Lung (tissue), 11 donors: ENCODE measurements at regions not wholly inside any gene's neighbourhood (a gene's known extent, or its start where the extent isn't known, plus 50 kb on each side); places are given as distances from the start of the nearest gene placed in this dataset.

ENCODE experiments used
- ATAC-seq: fragments of 200-7000 bp; cut with Tn5 transposase; one replicate; pipeline ENCODE4 v1.9.1; 2020; ENCODE audit warnings: moderate number of reproducible peaks; ENCODE audit not compliant: insufficient read depth, low FRiP score
- DNase-seq, 3 donors: peaks; one replicate each; pipeline ENCODE4 v3.0.0-alpha.2; 2013 to 2017
- H3K27ac ChIP-seq, 2 donors: one replicate each; pipeline ENCODE4 v1.5.1; 2013; ENCODE audit warnings: mild to moderate bottlenecking in 2 of 2, moderate library complexity in 2 of 2, control low read depth in 1 of 2, inconsistent platforms in 1 of 2, low read depth in 1 of 2, low read length in 1 of 2
- H3K27me3 ChIP-seq, 3 donors: one replicate each; pipeline ENCODE4 v1.5.1; 2013; ENCODE audit warnings: low read length in 2 of 3; ENCODE audit not compliant: control insufficient read depth in 3 of 3, insufficient read depth in 3 of 3
- H3K36me3 ChIP-seq, 4 donors: one replicate each; pipeline ENCODE4 v1.5.1; 2013; ENCODE audit warnings: low read length in 4 of 4, mild to moderate bottlenecking in 1 of 4, moderate library complexity in 1 of 4; ENCODE audit not compliant: control insufficient read depth in 4 of 4, insufficient read depth in 4 of 4
- H3K4me1 ChIP-seq, 5 donors: one replicate each; pipeline ENCODE4 v1.5.1; 2013; ENCODE audit warnings: low read length in 5 of 5, mild to moderate bottlenecking in 2 of 5, moderate library complexity in 1 of 5; ENCODE audit not compliant: control insufficient read depth in 5 of 5, insufficient read depth in 5 of 5
- H3K4me3 ChIP-seq: one replicate; pipeline ENCODE4 v1.5.1; 2013; ENCODE audit warnings: mild to moderate bottlenecking, control low read depth, moderate library complexity
- H3K9ac ChIP-seq, 2 donors: one replicate each; pipeline ENCODE4 v1.5.1; 2013; ENCODE audit warnings: low read length in 2 of 2, control low read depth in 1 of 2; ENCODE audit not compliant: insufficient read depth in 1 of 2
- H3K9me3 ChIP-seq, 4 donors: one replicate each; pipeline ENCODE4 v1.5.1; 2013; ENCODE audit warnings: low read length in 3 of 4, mild to moderate bottlenecking in 1 of 4, moderate library complexity in 1 of 4; ENCODE audit not compliant: control insufficient read depth in 4 of 4, insufficient read depth in 3 of 4
- CTCF ChIP-seq: IDR thresholded peaks from 2 replicates; pipeline ENCODE4 v1.5.1; 2012; ENCODE audit warnings: mild to moderate bottlenecking; ENCODE audit errors: control extremely low read depth, extremely low read depth
- WGBS, 2 donors: extraction: QIAGEN DNeasy Blood & Tissue Kit; methylation state at CpG; one replicate each; pipeline ENCODE4 v1.1.7; 2013; 5-methylcytosine and 5-hydroxymethylcytosine counted together
- donor health status: control.
- donor health status: control.
- donor health status: Bipolar disorder and iron deficiency.
- donor health status: healthy.
- donor health status: DM: yes; HTN: yes; CAD: no.

GRCh38 chr1:9419369-9420041 lies 119.8 kb upstream of the SLC25A33 start:
- no peak overlapping the region for H3K4me3 ChIP-seq
- no peaks in the 10 kb centered on the region for H3K36me3 ChIP-seq
- no peak for DNase-seq
- no peak for TF ChIP-seq CTCF
- no peak overlapping the region for H3K9ac ChIP-seq
- H3K27ac ChIP-seq, result no peak overlapping the region
- peaks cover 0 to 2% (median 0%) of the 10 kb centered on the region in 5 donors for H3K4me1 ChIP-seq
- peaks cover 0 to 4% (median 0%) of the 10 kb centered on the region in 4 donors for H3K9me3 ChIP-seq
- ATAC-seq, result no peak
- WGBS, 2 donors, result 92 to 94% methylated on average over 8 of the region's 8 CpGs
- H3K27me3 ChIP-seq, result no peaks in the 10 kb centered on the region

- Histone ChIP-seq H3K4me1 (no peaks in the 10 kb centered on the region), H3K4me3 (no peak overlapping the region), H3K27me3 (no peaks in the 10 kb centered on the region), H3K36me3 (no peaks in the 10 kb centered on the region), H3K27ac (no peak overlapping the region), H3K9ac (no peak overlapping the region), H3K9me3 (peaks cover 0 to 4% (median 0%) of the 10 kb centered on the region in 4 donors)
- no peak for ATAC-seq
- DNase-seq, result no peak
- 87 to 92% methylated on average over 5 of the region's 5 CpGs for WGBS, 2 donors
- no peak for TF ChIP-seq CTCF
These were observed 118.3 kb upstream of the SLC25A33 start for GRCh38 chr1:9420835-9421532.

GRCh38 chr1:9421533-9421873 lies 117.8 kb upstream of the SLC25A33 start:
- TF ChIP-seq CTCF, result no peak
- H3K9me3 ChIP-seq, result peaks cover 0 to 4% (median 0%) of the 10 kb centered on the region in 4 donors
- ATAC-seq (no peak), DNase-seq (no peak)
- no peak overlapping the region for H3K27ac ChIP-seq
- no peak overlapping the region for H3K4me3 ChIP-seq
- WGBS, 2 donors, result 47 to 70% methylated on average over 5 of the region's 5 CpGs
- no peaks in the 10 kb centered on the region for H3K4me1 ChIP-seq
- H3K36me3 ChIP-seq, result no peaks in the 10 kb centered on the region
- no peak overlapping the region for H3K9ac ChIP-seq
- H3K27me3 ChIP-seq, result no peaks in the 10 kb centered on the region
